ENCODE measurements at regions not wholly inside any gene's neighbourhood (a gene's known extent, or its start where the extent isn't known, plus 50 kb on each side); places are given as distances from the start of the nearest gene placed in this dataset.

DNA sequence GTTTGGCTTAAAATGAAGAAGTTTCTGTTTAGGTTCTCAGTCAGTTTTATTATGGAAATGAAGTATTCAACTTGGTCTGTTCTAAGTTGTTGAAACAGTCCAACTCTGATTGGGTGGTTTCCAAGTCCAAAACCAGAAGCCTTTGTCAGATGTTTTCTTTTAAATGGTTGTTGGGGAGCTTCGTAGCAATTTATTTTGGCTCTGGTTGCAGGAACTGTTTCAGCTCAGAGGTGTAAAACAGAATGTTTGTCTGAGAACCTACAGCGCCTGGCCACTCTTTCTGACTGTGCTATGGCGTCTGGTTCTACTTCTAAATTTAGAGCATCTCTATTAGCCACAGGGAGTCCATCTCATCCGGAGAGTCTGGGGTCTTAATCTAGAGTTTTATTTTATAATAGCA lies 582.6 kb upstream of the TMPRSS15 start:
- Mint-ChIP-seq H3K4me1 (no peaks in the 10 kb centered on the region), H3K27ac (no peak overlapping the region), H3K27me3 (ENCODE audit: low read depth in 3 of 3) (no peaks in the 10 kb centered on the region), H3K36me3 (peaks cover 0 to 3% (median 0%) of the 10 kb centered on the region in 3 donors), H3K4me3 (no peak overlapping the region), H3K9me3 (peaks cover 10 to 64% (median 43%) of the 10 kb centered on the region in 6 donors)
- DNase-seq, result no peak

DNA sequence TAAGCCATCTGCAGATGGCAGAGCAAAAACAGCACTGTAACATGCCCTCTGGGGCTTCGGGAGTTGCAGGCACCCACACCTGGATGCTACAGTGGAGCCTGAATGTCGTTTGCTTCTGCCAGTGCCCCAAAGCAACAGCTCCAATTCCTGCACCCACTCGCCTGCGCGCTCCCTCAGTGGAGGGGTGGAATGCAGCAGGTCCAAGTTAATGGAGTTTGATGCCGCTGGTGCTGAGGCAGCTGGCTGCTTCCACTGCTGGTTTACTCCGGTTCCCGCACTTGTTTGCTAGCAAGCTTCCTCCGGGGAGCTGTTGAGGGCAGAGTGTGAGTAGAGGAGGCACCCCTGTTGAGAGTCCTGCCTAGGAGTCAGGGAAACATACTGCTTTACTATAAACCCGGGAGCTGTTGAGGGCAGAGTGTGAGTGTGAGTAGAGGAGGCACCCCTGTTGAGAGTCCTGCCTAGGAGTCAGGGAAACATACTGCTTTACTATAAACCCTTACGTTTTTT lies 584.0 kb upstream of the TMPRSS15 start:
- Mint-ChIP-seq H3K4me3 (no peak overlapping the region), H3K4me1 (no peaks in the 10 kb centered on the region), H3K27ac (no peak overlapping the region), H3K9me3 (peaks cover 8 to 54% (median 39%) of the 10 kb centered on the region in 6 donors), H3K36me3 (peaks cover 0 to 3% (median 0%) of the 10 kb centered on the region in 3 donors), H3K27me3 (ENCODE audit: low read depth in 3 of 3) (no peaks in the 10 kb centered on the region)
- no peak for DNase-seq

DNA sequence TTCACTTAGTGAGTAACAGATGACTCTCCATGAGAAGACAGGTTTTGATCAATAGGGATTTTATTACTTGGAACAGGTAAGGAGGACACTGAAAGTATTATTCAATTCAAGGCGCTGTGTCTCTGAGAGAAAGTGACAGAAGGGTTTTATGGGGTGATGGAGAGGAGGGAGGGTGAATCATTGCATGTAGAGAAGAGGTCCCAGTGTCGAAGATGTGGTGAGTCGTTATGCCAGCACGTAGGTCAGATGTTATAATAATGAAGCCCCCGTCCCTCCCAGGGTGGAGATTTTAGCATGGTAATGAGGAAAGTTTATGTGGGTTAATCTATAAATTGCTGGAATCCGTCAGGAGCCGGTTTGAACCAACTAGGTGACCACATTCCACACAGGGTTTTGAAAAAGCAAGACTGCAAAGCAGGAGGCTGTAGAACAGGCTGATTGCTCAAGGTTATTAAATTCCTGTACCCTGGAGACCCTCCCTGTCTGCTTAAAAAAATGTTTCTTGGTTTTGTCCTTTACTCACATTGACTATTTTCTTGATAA lies 586.4 kb upstream of the TMPRSS15 start:
- Mint-ChIP-seq H3K4me3 (no peak overlapping the region), H3K27ac (no peak overlapping the region), H3K4me1 (no peaks in the 10 kb centered on the region), H3K36me3 (peaks cover 0 to 3% (median 0%) of the 10 kb centered on the region in 3 donors), H3K27me3 (ENCODE audit: low read depth in 3 of 3) (no peaks in the 10 kb centered on the region), H3K9me3 (peaks cover 2 to 46% (median 33%) of the 10 kb centered on the region in 6 donors)
- no peak for DNase-seq

DNA sequence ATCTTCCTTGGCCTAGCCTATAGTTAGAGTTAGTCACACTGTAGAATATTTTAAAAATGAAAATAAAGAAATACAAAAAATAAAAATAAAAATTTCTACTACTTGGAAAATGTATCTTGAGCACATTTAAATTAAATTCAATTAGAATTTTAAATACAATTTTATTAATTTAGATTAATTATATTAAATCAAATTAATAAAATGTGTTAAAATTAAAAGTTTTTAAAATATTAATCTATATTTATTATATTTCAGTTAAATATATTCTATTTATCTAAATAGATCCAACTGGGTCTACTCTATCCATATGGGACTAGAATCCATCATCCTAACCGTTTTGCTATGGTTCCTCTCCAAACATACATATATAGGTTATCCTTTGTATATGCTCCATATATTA lies 588.3 kb upstream of the TMPRSS15 start:
- Mint-ChIP-seq H3K4me3 (no peak overlapping the region), H3K9me3 (peaks cover 2 to 42% (median 29%) of the 10 kb centered on the region in 6 donors), H3K36me3 (peaks cover 0 to 3% (median 0%) of the 10 kb centered on the region in 3 donors), H3K4me1 (no peaks in the 10 kb centered on the region), H3K27ac (no peak overlapping the region), H3K27me3 (ENCODE audit: low read depth in 3 of 3) (no peaks in the 10 kb centered on the region)
- no peak for DNase-seq

DNA sequence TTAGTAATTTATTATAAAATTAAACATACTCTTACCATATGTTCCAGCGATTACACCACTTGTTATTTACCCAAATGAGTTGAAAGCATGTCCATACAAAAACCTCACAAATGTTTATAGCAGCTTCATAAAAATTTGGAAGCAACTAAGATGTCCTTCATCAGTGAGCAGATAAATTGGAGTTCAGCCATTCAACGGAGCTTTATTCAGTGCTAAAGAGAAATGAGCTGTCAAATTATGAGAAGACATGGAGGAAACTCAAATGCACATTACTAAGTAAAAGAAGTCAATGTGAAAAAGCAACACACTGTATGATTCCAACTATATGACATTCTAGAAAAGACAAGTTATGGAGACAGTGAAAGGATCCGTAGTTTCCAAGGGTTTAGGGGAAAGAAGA lies 606.7 kb upstream of the TMPRSS15 start:
- DNase-seq, result no peak
- Mint-ChIP-seq H3K27ac (no peak overlapping the region), H3K27me3 (ENCODE audit: low read depth in 3 of 3) (no peaks in the 10 kb centered on the region), H3K36me3 (no peaks in the 10 kb centered on the region), H3K4me3 (no peak overlapping the region), H3K4me1 (no peaks in the 10 kb centered on the region), H3K9me3 (peaks cover 12 to 56% (median 19%) of the 10 kb centered on the region in 6 donors)

DNA sequence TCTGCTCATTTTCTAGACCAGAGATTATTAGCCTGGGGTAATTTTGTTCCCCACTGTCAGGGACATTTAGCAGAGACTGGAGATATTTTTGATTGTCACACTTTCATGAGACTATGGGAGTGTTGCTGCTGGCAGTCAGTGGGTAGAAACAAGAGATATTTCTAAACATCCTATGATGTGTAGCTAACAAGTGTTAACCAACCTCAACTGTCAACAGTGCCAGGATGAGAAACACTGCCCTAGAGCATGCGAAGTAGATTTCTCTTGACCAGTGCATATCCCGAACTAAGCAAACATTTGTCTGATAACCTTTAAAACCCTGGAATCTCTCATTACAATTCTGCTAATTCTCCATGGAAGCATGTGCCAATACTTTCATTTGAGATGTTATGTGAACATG lies 607.4 kb upstream of the TMPRSS15 start:
- H3K27ac Mint-ChIP-seq, result no peak overlapping the region
- no peak overlapping the region for H3K4me3 Mint-ChIP-seq
- H3K36me3 Mint-ChIP-seq, result no peaks in the 10 kb centered on the region
- no peaks in the 10 kb centered on the region for H3K27me3 Mint-ChIP-seq (ENCODE audit: low read depth in 3 of 3)
- no peak for DNase-seq
- no peaks in the 10 kb centered on the region for H3K4me1 Mint-ChIP-seq
- H3K9me3 Mint-ChIP-seq, result peaks cover 12 to 55% (median 20%) of the 10 kb centered on the region in 6 donors

DNA sequence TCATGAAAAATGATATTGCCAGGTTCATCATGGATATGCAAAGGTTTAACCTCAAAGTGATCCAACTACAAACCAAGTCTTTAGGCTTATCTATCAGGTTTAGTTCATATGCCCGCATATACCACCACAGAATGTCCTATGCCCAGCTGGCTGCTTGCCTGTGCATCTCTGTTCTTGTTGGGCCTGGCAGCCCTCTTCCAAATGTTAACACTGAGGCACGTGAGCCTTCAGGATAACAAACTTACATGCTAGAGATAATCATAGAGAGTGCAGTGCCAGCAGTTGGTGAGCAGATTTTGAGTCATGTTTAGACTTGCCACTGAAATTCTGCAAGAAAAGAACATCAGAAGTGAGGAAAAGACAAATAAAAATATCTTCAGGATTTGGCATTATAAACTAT lies 607.9 kb upstream of the TMPRSS15 start:
- H3K27me3 Mint-ChIP-seq (ENCODE audit: low read depth in 3 of 3), result no peaks in the 10 kb centered on the region
- H3K4me1 Mint-ChIP-seq, result no peaks in the 10 kb centered on the region
- H3K9me3 Mint-ChIP-seq, result peaks cover 12 to 55% (median 20%) of the 10 kb centered on the region in 6 donors

DNA sequence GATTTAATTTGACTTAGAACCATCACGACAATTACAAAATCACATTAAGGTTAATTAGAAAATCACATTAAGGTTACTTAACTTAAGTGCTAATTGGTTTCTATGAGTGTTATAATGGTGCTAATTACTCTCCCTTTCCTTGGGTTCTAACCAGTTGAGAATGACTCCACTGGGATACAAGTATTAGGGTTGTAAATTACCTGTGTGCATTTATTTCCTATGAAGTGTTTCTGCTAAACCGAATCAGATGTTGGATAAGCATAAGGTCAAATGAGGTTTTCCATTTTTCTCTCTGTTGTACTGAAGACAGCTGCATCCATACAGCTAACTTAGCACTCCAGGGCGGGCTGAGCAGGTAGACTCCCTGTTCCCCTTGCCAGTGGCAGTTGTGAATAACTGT lies 610.3 kb upstream of the TMPRSS15 start:
- H3K4me1 Mint-ChIP-seq, result no peaks in the 10 kb centered on the region
- H3K27me3 Mint-ChIP-seq (ENCODE audit: low read depth in 3 of 3), result no peaks in the 10 kb centered on the region
- H3K4me3 Mint-ChIP-seq, result no peak overlapping the region
- no peak overlapping the region for H3K27ac Mint-ChIP-seq
- H3K9me3 Mint-ChIP-seq, result peaks cover 11 to 46% (median 17%) of the 10 kb centered on the region in 6 donors
- H3K36me3 Mint-ChIP-seq, result no peaks in the 10 kb centered on the region
- no peak for DNase-seq

More for the DNA sequence above, 607.9 kb upstream of the TMPRSS15 start:
- Mint-ChIP-seq H3K27ac (no peak overlapping the region), H3K36me3 (no peaks in the 10 kb centered on the region), H3K4me3 (no peak overlapping the region)
- DNase-seq, result no peak

DNA sequence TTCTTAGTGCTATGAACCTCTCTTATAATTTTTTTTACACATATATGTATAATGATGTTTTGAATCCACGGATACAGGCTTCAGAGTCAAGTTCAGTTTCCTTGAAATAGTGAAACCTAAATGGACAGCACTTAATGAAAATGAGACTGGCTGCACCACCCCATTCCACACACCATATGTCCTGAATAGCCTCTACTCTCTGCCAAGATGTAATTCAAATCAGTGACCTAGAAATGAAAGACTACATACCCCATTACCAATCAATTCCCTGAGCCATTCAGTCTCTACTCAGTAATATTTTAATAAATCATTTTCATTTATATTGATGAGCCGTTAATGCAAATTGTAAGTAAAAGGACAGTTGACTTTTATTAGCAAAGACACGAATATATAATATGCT lies 614.9 kb upstream of the TMPRSS15 start:
- no peaks in the 10 kb centered on the region for H3K27me3 Mint-ChIP-seq (ENCODE audit: low read depth in 3 of 3)
- peaks cover 3 to 33% (median 14%) of the 10 kb centered on the region in 6 donors for H3K9me3 Mint-ChIP-seq
- DNase-seq, result no peak
- no peaks in the 10 kb centered on the region for H3K36me3 Mint-ChIP-seq
- H3K4me3 Mint-ChIP-seq, result no peak overlapping the region
- no peak overlapping the region for H3K27ac Mint-ChIP-seq
- no peaks in the 10 kb centered on the region for H3K4me1 Mint-ChIP-seq

DNA sequence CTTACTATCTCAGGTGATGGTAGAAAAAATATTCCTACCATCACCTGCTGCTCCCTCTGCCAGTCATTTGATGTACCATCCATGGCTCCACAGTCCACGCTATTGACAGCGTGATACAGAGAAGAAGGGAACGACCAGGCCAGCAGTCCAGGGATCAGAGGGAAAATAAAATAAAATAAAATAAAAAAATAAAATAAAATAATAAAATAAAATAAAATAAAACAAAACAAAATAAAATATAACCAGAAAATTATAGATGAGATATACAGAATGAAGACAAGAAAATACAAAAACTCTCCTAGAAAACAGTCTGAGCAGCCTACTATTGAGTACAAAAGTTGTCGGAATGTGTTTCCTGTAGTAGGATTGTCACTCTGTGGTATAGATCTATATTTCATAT lies 619.4 kb upstream of the TMPRSS15 start:
- no peak overlapping the region for H3K4me3 Mint-ChIP-seq
- H3K36me3 Mint-ChIP-seq, result no peaks in the 10 kb centered on the region
- no peak overlapping the region for H3K27ac Mint-ChIP-seq
- H3K27me3 Mint-ChIP-seq (ENCODE audit: low read depth in 3 of 3), result no peaks in the 10 kb centered on the region
- no peak for DNase-seq
- H3K4me1 Mint-ChIP-seq, result no peaks in the 10 kb centered on the region
- H3K9me3 Mint-ChIP-seq, result peaks cover 7 to 36% (median 11%) of the 10 kb centered on the region in 6 donors

DNA sequence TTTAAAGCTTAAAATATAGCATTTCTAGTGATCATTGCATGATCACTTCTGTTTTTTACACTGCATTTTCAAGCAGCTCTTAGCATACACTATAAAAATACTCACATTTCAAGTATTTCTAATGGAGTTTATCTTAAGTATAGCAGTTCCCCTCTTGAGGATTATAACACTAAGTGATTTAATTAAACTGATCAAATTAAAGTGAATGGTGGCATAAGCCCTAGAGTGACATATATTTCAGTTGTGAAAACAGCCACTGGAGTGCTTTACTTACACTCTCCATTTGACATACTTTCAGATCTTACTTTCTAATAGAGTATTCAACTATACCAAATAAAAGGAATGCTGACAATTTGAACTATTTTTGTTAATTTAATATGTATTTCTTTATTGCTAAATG lies 623.3 kb upstream of the TMPRSS15 start:
- Mint-ChIP-seq H3K27ac (no peak overlapping the region), H3K27me3 (ENCODE audit: low read depth in 3 of 3) (peaks cover 0 to 2% (median 0%) of the 10 kb centered on the region in 3 donors)

DNA sequence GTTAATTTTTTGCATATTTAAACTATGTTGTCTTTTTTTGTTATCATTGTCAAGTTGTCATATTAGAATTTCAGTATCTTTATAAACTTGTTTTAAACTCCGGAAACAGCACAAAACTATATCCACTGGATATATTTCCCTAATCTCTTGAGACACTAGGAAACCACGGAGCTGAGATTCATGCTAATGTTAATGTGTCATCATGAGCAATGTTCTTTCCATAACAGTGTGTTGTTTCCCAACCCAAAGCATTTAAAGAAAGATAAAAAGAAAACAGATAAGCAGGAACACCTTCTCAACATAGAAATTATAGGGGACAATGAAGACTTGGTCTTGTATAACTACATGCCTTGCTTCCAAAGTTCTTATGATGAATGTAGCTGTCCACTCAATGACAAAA lies 626.2 kb upstream of the TMPRSS15 start:
- H3K27ac Mint-ChIP-seq, result no peak overlapping the region
- H3K27me3 Mint-ChIP-seq (ENCODE audit: low read depth in 3 of 3), result peaks cover 0 to 2% (median 0%) of the 10 kb centered on the region in 3 donors
- H3K4me1 Mint-ChIP-seq, result no peaks in the 10 kb centered on the region
- H3K36me3 Mint-ChIP-seq, result no peaks in the 10 kb centered on the region
- DNase-seq, result no peak
- no peak overlapping the region for H3K4me3 Mint-ChIP-seq
- peaks cover 4 to 41% (median 25%) of the 10 kb centered on the region in 6 donors for H3K9me3 Mint-ChIP-seq

More for the DNA sequence above, 623.3 kb upstream of the TMPRSS15 start:
- no peak for DNase-seq
- Mint-ChIP-seq H3K36me3 (no peaks in the 10 kb centered on the region), H3K4me3 (no peak overlapping the region), H3K9me3 (peaks cover 5 to 28% (median 18%) of the 10 kb centered on the region in 6 donors), H3K4me1 (no peaks in the 10 kb centered on the region)

DNA sequence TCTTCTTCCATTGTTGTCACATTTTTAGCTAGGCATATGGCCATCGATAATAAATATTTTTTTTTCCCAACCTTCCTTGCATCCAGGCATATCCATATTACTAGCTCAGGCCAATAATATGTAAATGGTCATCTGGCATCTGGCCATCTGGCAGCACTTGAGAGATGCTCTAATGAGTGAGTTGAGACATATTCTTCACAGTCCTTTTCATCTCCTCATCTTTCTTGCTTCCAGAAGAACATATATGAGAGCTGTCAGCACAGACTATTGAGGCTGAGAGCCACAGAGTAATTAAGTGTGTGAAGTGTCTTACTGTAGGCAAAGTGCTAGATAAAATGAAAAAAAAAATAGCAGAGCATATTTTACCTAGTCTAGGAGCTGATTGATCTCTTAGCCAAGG lies 628.4 kb upstream of the TMPRSS15 start:
- no peak for DNase-seq
- Mint-ChIP-seq H3K4me3 (no peak overlapping the region), H3K27me3 (ENCODE audit: low read depth in 3 of 3) (peaks cover 0 to 2% (median 0%) of the 10 kb centered on the region in 3 donors), H3K27ac (no peak overlapping the region), H3K9me3 (peaks cover 4 to 38% (median 23%) of the 10 kb centered on the region in 6 donors), H3K36me3 (no peaks in the 10 kb centered on the region), H3K4me1 (no peaks in the 10 kb centered on the region)

DNA sequence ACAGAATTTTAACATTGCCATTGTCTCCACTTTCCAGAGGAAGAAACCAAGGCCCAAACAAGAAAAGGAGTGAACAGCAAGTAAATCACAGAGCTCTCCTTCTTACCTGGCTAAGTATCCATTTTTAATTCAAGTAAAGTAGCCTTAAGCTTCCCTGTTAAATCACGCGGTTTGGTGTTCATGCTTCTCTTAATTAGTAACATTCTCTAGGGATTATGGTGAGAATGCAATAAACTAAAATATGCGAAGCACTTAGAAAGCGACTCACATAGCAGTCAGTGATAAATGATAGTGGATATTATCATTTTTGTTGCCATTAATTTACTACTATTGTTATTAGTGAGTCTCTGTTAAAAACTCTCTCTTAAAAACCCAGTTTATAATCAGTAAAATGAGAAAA lies 630.5 kb upstream of the TMPRSS15 start:
- no peak for DNase-seq
- no peaks in the 10 kb centered on the region for H3K4me1 Mint-ChIP-seq
- no peaks in the 10 kb centered on the region for H3K36me3 Mint-ChIP-seq
- no peak overlapping the region for H3K27ac Mint-ChIP-seq
- no peak overlapping the region for H3K4me3 Mint-ChIP-seq
- peaks cover 4 to 45% (median 31%) of the 10 kb centered on the region in 6 donors for H3K9me3 Mint-ChIP-seq
- H3K27me3 Mint-ChIP-seq (ENCODE audit: low read depth in 3 of 3), result peaks cover 0 to 2% (median 2%) of the 10 kb centered on the region in 3 donors

DNA sequence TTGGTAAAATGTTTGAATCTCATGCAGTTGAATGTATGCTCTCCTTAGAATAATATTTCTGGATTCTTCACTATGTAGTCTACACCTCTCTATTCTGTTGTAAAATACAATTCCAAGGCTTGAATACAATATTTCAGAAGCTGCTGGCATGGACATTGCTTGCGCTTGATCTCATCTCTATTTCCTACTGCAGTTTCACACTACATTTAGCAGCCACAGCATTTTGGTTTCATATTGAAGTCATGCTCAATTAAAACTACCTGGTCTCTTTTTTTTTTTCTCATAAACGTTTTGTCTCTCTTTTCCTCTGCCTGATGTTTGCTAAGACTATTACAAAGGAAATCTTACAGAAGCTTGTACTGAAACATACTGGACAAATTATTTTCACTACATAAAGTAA lies 631.0 kb upstream of the TMPRSS15 start:
- Mint-ChIP-seq H3K27me3 (ENCODE audit: low read depth in 3 of 3) (peaks cover 0 to 2% (median 0%) of the 10 kb centered on the region in 3 donors), H3K36me3 (no peaks in the 10 kb centered on the region), H3K27ac (no peak overlapping the region), H3K4me3 (no peak overlapping the region), H3K4me1 (no peaks in the 10 kb centered on the region), H3K9me3 (peaks cover 4 to 47% (median 28%) of the 10 kb centered on the region in 6 donors)
- DNase-seq, result no peak
